Keratinocyte (primary cell): ENCODE measurements at regions not wholly inside any gene's neighbourhood (a gene's known extent, or its start where the extent isn't known, plus 50 kb on each side); places are given as distances from the start of the nearest gene placed in this dataset.

Experiments used
- CTCF ChIP-seq, 3 experiments: IDR thresholded peaks in 1 of 3; conservative IDR thresholded peaks in 1 of 3; optimal IDR thresholded peaks in 1 of 3; 2 replicates in 2 of 3; 3 replicates in 1 of 3; pipeline versions ENCODE3 to v1.5.1; 2011; ENCODE audit warnings: low read length in 3 of 3, mild to moderate bottlenecking in 3 of 3, moderate library complexity in 2 of 3, control low read depth in 1 of 3, inconsistent platforms in 1 of 3; ENCODE audit not compliant: insufficient read depth in 2 of 3; ENCODE audit errors: extremely low read depth in 1 of 3
- EZH2 ChIP-seq: IDR thresholded peaks from one replicate; pipeline ENCODE4 v1.6.1; 2012; ENCODE audit warnings: inconsistent platforms, mild to moderate bottlenecking, low read length, moderate library complexity

- TF ChIP-seq CTCF (optimal IDR thresholded peaks at IDR 0.05 in 1 of 3, IDR thresholded peaks at IDR 0.05 in 1 of 3, conservative IDR thresholded peaks at IDR 0.05 in 1 of 3; ENCODE audit: extremely low read depth in 1 of 3, insufficient read depth in 2 of 3, low read length in 3 of 3) = no peak
- TF ChIP-seq EZH2 = no peak
Measured at GRCh38 chr6:118718297-118718696, 66.9 kb upstream of the CEP85L start.
